Heart left ventricle (tissue), 16 donors: ENCODE measurements at regions not wholly inside any gene's neighbourhood (a gene's known extent, or its start where the extent isn't known, plus 50 kb on each side); places are given as distances from the start of the nearest gene placed in this dataset.

Source experiments
- ATAC-seq, 4 donors: fragments of 200-7000 bp; cut with Tn5 transposase; one replicate each; pipeline ENCODE4 v1.9.1; 2020 to 2022; ENCODE audit warnings: moderate library complexity in 4 of 4, mild to moderate bottlenecking in 3 of 4, moderate number of reproducible peaks in 1 of 4
- DNase-seq, 5 donors: peaks; one replicate each; pipeline ENCODE4 v3.0.0-alpha.2; 2020
- H3K27ac ChIP-seq, 12 donors: fragments of 200-600 bp; sonication (generic) in 4 of 12; one replicate each; pipeline versions ENCODE4 v1.5.0 to v1.8.0; 2016 to 2022; ENCODE audit warnings: mild to moderate bottlenecking in 2 of 12
- H3K27me3 ChIP-seq, 9 donors: fragments of 200-600 bp; sonication (generic) in 2 of 9; one replicate each; pipeline versions ENCODE4 v1.5.1 to v1.8.0; 2016 to 2022; ENCODE audit warnings: mild to moderate bottlenecking in 3 of 9
- H3K36me3 ChIP-seq, 9 donors: fragments of 200-600 bp; sonication (generic) in 2 of 9; one replicate each; pipeline versions ENCODE4 v1.5.0 to v1.8.0; 2018 to 2022; ENCODE audit warnings: mild to moderate bottlenecking in 2 of 9
- H3K4me1 ChIP-seq, 12 donors: fragments of 200-600 bp; sonication (generic) in 4 of 12; one replicate each; pipeline versions ENCODE4 v1.5.0 to v1.8.0; 2016 to 2022; ENCODE audit warnings: mild to moderate bottlenecking in 3 of 12
- H3K4me3 ChIP-seq, 12 donors: fragments of 200-600 bp; sonication (generic) in 4 of 12; one replicate each; pipeline versions ENCODE4 v1.5.0 to v1.8.0; 2017 to 2022; ENCODE audit warnings: mild to moderate bottlenecking in 9 of 12, moderate library complexity in 4 of 12
- H3K9me3 ChIP-seq, 12 donors: fragments of 200-600 bp; sonication (generic) in 4 of 12; one replicate each; pipeline versions ENCODE4 v1.5.0 to v1.8.0; 2016 to 2022; ENCODE audit warnings: mild to moderate bottlenecking in 1 of 12
- CTCF ChIP-seq, 12 donors: fragments of 200-600 bp; sonication (generic) in 4 of 12; IDR thresholded peaks; one replicate each; pipeline versions ENCODE4 v1.5.0 to v1.8.0; 2018 to 2022; ENCODE audit warnings: antibody characterized with exemption in 12 of 12, mild to moderate bottlenecking in 5 of 12
- POLR2A ChIP-seq, 2 donors: fragments of 450-650 bp; IDR thresholded peaks; one replicate each; pipeline ENCODE4 v1.6.1; 2017; ENCODE audit warnings: antibody characterized with exemption in 2 of 2, mild to moderate bottlenecking in 2 of 2, moderate library complexity in 2 of 2
- WGBS, 4 donors: extraction: QIAGEN DNeasy Blood & Tissue Kit in 2 of 4; methylation state at CpG; one replicate each; pipeline versions ENCODE4 v1.1.5 to v1.1.7; 2013 to 2018; 5-methylcytosine and 5-hydroxymethylcytosine counted together
- intact Hi-C, 10 donors: fragments of 100-400 bp; cut with DNase I; formaldehyde crosslinking; loops; one replicate each; pipeline versions ENCODE4 v1.11.1 to v1.14.2; 2022
- donor health status: ischemic (EF 13 %, LVEDD 7.1; RV severe dilation, severe dysfunction).
- donor health status: healthy with polysubstance abuse.
- donor health status: DM: no; HTN: yes; CAD: no.
- donor health status: DM: no; HTN: no; CAD: no.
- donor health status: ischemic (EF 25% LVEDD 6.9; RV normal size, moderate dysfunction).
- donor health status: ischemic (EF 25% LVEDD 5.7; RV mildly dilated, moderate dysfunction).
- donor health status: healthy.
- donor health status: DM: yes; HTN: yes; CAD: no.
- donor health status: ischemic (EF 35%, LVEDD 5.7; RV mildly dilated, moderate dysfunction).
- donor health status: nonischemic (EF 11% LVEDD 7.7; RV severe dilation, severe dysfunction).
- donor health status: DM: yes; HTN: yes; CAD: no.
- donor health status: PGD.
- donor health status: ischemic (EF 29% LVEDD 5.4; RV normal size, mild dysfunction).
- donor health status: nonischemic (EF 23%, LVEDD 6.1; RV moderate dilation, normal function).

GRCh38 chr3:30511524-30512251, 94.7 kb upstream of the TGFBR2 start:
- H3K27me3 ChIP-seq: no peaks in the 10 kb centered on the region
- peak overlapping the region; percentile 6 to 71 (median 49) for H3K27ac ChIP-seq
- DNase-seq (peak in 1 of 5 donors; percentile 34), ATAC-seq (peak; percentile 49 to 91 (median 83))
- H3K36me3 ChIP-seq: no peaks in the 10 kb centered on the region
- 70 to 74% (median 72%) methylated on average over 9 of the region's 9 CpGs for whole genome bisulfite sequencing, 4 donors
- no peaks in the 10 kb centered on the region for H3K9me3 ChIP-seq
- H3K4me1 ChIP-seq: peaks cover 0 to 12% (median 3%) of the 10 kb centered on the region in 12 donors
- intact Hi-C loops: loop anchor here in 5 of 10 donors (10.0 kb wide), 4 partner anchors 63 to 183 kb away; partner anchors contain the start of gene TGFBR2 (in 1 of the 5)
- no peak overlapping the region for H3K4me3 ChIP-seq
- TF ChIP-seq POLR2A (IDR thresholded peaks at IDR 0.05): no peak
- TF ChIP-seq CTCF (IDR thresholded peaks at IDR 0.05): no peak

GRCh38 chr3:30512576-30512975, 93.8 kb upstream of the TGFBR2 start:
- intact Hi-C loops: loop anchor here in 5 of 10 donors (10.0 kb wide), 4 partner anchors 62 to 182 kb away; partner anchors contain the start of gene TGFBR2 (in 1 of the 5)
- no peak for TF ChIP-seq POLR2A (IDR thresholded peaks at IDR 0.05)
- Histone ChIP-seq H3K27ac (peak overlapping the region in 1 of 12 donors; percentile 52), H3K9me3 (no peaks in the 10 kb centered on the region), H3K4me1 (peaks cover 0 to 14% (median 7%) of the 10 kb centered on the region in 12 donors), H3K36me3 (no peaks in the 10 kb centered on the region), H3K4me3 (no peak overlapping the region), H3K27me3 (no peaks in the 10 kb centered on the region)
- 1 to 92% (median 48%) methylated on average over 1 of the region's 1 CpG for WGBS, 4 donors
- ATAC-seq (no peak), DNase-seq (no peak)

- ATAC-seq: no peak
- H3K36me3 ChIP-seq: no peaks in the 10 kb centered on the region
- 94 to 96% (median 96%) methylated on average over 4 of the region's 4 CpGs for WGBS, 4 donors
- H3K27me3 ChIP-seq: no peaks in the 10 kb centered on the region
- DNase-seq: no peak
- intact Hi-C loops: loop anchor here in 5 of 10 donors (10.0 kb wide), 4 partner anchors 61 to 181 kb away; partner anchors contain the start of gene TGFBR2 (in 1 of the 5)
- no peak for TF ChIP-seq CTCF (IDR thresholded peaks at IDR 0.05)
- no peak for TF ChIP-seq POLR2A (IDR thresholded peaks at IDR 0.05)
- peak overlapping the region in 3 of 12 donors; percentile 8 to 19 (median 14) for H3K27ac ChIP-seq
- peaks cover 0 to 24% (median 16%) of the 10 kb centered on the region in 12 donors for H3K4me1 ChIP-seq
- H3K9me3 ChIP-seq: no peaks in the 10 kb centered on the region
- no peak overlapping the region for H3K4me3 ChIP-seq
Measured at GRCh38 chr3:30513374-30514152, 92.8 kb upstream of the TGFBR2 start.

GRCh38 chr3:30516238-30516637, 90.2 kb upstream of the TGFBR2 start:
- ATAC-seq: no peak

More at GRCh38 chr3:30516238-30516637, 90.2 kb upstream of the TGFBR2 start:
- DNase-seq: no peak
- no peaks in the 10 kb centered on the region for H3K36me3 ChIP-seq
- 52 to 66% (median 62%) methylated on average over 2 of the region's 2 CpGs for WGBS, 4 donors
- no peaks in the 10 kb centered on the region for H3K9me3 ChIP-seq
- peaks cover 0 to 46% (median 32%) of the 10 kb centered on the region in 12 donors for H3K4me1 ChIP-seq
- H3K27ac ChIP-seq: peak overlapping the region in 3 of 12 donors; percentile 18 to 81 (median 78)
- intact Hi-C loops: loop anchor here in 8 of 10 donors (5.0 to 10.0 kb wide), 8 partner anchors 59 to 284 kb away; partner anchors contain the start of gene TGFBR2 (in 3 of the 8)
- H3K27me3 ChIP-seq: no peaks in the 10 kb centered on the region
- no peak overlapping the region for H3K4me3 ChIP-seq
- no peak for TF ChIP-seq POLR2A (IDR thresholded peaks at IDR 0.05)
- no peak for TF ChIP-seq CTCF (IDR thresholded peaks at IDR 0.05)
